ENCODE measurements at regions not wholly inside any gene's neighbourhood (a gene's known extent, or its start where the extent isn't known, plus 50 kb on each side); places are given as distances from the start of the nearest gene placed in this dataset.

DNA sequence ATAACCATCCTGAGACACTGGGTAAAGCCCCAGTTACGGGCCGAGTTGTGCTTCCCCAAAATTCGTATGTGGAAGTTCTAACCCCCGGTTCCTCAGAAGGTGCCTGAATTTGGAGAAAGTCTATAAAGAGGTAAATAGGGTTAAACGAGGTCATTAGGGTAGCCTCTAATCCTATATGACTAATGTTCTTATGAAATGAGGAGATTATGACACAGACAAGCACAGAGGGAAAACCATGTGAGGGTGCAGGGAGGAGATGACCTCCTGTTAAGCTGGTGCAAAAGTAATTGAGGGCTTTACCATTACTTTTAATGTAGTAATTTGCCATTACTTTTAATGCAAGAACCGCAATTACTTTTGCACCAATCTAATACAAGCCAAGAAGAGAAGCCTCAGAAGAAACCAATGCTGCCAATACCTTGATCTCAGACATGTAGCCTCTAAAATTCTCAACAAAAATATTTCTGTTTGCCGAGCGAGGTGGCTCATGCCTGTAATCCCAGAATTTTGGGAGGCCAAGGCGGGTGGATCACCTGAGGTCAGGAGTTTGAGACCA, 260.8 kb downstream of the GPATCH2 start:
- TF ChIP-seq RFX5 (IDR thresholded peaks at IDR 0.05; ENCODE audit: low read depth, low read length): no peak
- TF ChIP-seq, protein P1, sequence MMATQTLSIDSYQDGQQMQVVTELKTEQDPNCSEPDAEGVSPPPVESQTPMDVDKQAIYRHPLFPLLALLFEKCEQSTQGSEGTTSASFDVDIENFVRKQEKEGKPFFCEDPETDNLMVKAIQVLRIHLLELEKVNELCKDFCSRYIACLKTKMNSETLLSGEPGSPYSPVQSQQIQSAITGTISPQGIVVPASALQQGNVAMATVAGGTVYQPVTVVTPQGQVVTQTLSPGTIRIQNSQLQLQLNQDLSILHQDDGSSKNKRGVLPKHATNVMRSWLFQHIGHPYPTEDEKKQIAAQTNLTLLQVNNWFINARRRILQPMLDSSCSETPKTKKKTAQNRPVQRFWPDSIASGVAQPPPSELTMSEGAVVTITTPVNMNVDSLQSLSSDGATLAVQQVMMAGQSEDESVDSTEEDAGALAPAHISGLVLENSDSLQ (IDR thresholded peaks at IDR 0.05): no peak
- TF ChIP-seq EP300 (IDR thresholded peaks at IDR 0.05; ENCODE audit: borderline replicate concordance in 1 of 2, control insufficient read depth in 1 of 2, low read depth in 2 of 2, low read length in 2 of 2): no peak
- TF ChIP-seq BRCA1 (IDR thresholded peaks at IDR 0.05; ENCODE audit: low read depth, low read length): no peak
- TF ChIP-seq, protein P2, sequence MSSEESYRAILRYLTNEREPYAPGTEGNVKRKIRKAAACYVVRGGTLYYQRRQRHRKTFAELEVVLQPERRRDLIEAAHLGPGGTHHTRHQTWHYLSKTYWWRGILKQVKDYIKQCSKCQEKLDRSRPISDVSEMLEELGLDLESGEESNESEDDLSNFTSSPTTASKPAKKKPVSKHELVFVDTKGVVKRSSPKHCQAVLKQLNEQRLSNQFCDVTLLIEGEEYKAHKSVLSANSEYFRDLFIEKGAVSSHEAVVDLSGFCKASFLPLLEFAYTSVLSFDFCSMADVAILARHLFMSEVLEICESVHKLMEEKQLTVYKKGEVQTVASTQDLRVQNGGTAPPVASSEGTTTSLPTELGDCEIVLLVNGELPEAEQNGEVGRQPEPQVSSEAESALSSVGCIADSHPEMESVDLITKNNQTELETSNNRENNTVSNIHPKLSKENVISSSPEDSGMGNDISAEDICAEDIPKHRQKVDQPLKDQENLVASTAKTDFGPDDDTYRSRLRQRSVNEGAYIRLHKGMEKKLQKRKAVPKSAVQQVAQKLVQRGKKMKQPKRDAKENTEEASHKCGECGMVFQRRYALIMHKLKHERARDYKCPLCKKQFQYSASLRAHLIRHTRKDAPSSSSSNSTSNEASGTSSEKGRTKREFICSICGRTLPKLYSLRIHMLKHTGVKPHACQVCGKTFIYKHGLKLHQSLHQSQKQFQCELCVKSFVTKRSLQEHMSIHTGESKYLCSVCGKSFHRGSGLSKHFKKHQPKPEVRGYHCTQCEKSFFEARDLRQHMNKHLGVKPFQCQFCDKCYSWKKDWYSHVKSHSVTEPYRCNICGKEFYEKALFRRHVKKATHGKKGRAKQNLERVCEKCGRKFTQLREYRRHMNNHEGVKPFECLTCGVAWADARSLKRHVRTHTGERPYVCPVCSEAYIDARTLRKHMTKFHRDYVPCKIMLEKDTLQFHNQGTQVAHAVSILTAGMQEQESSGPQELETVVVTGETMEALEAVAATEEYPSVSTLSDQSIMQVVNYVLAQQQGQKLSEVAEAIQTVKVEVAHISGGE (CRISPR knock-in tag; IDR thresholded peaks at IDR 0.05): no peak
- no peak for TF ChIP-seq EZH2 (IDR thresholded peaks at IDR 0.05; ENCODE audit: borderline replicate concordance, control insufficient read depth, low read depth, low read length)
- no peak for TF ChIP-seq SIN3A (IDR thresholded peaks at IDR 0.05; ENCODE audit: low read depth, low read length)
- TF ChIP-seq, protein P3, sequence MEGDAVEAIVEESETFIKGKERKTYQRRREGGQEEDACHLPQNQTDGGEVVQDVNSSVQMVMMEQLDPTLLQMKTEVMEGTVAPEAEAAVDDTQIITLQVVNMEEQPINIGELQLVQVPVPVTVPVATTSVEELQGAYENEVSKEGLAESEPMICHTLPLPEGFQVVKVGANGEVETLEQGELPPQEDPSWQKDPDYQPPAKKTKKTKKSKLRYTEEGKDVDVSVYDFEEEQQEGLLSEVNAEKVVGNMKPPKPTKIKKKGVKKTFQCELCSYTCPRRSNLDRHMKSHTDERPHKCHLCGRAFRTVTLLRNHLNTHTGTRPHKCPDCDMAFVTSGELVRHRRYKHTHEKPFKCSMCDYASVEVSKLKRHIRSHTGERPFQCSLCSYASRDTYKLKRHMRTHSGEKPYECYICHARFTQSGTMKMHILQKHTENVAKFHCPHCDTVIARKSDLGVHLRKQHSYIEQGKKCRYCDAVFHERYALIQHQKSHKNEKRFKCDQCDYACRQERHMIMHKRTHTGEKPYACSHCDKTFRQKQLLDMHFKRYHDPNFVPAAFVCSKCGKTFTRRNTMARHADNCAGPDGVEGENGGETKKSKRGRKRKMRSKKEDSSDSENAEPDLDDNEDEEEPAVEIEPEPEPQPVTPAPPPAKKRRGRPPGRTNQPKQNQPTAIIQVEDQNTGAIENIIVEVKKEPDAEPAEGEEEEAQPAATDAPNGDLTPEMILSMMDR (IDR thresholded peaks at IDR 0.05 in 2 of 3, conservative IDR thresholded peaks at IDR 0.05 in 1 of 3; ENCODE audit: control insufficient read depth in 2 of 3, extremely low read depth in 1 of 3, insufficient read depth in 1 of 3, low read depth in 3 of 3, low read length in 3 of 3): no peak

All from GM12878 (cell line).